Glomerular visceral epithelial cell (primary cell): ENCODE measurements at regions not wholly inside any gene's neighbourhood (a gene's known extent, or its start where the extent isn't known, plus 50 kb on each side); places are given as distances from the start of the nearest gene placed in this dataset.
A peak's percentile ranks its signal among the peaks of the same experiment; 100 is the strongest.
"Not testable (repeated sequence)": the region's sequence is repeated elsewhere in the genome, so short reads cannot be mapped to it uniquely, and the experiment has no call there.

Experiments used
- DNase-seq: peaks from one replicate; pipeline ENCODE4 v3.0.0-alpha.2; 2016; ENCODE audit errors: extremely low spot score

GRCh38 chr5:58357799-58358500 lies 101.9 kb downstream of the PLK2 start:
- no peak for DNase-seq

GRCh38 chr5:58357121-58357520 lies 102.8 kb downstream of the PLK2 start:
- no peak for DNase-seq

- no peak for DNase-seq
Observed at GRCh38 chr5:58356662-58357061, 103.2 kb downstream of the PLK2 start.

GRCh38 chr5:58354827-58355226 lies 105.1 kb downstream of the PLK2 start:
- DNase-seq, result no peak

GRCh38 chr5:58353992-58354391 lies 105.9 kb downstream of the PLK2 start:
- DNase-seq, result no peak

DNA sequence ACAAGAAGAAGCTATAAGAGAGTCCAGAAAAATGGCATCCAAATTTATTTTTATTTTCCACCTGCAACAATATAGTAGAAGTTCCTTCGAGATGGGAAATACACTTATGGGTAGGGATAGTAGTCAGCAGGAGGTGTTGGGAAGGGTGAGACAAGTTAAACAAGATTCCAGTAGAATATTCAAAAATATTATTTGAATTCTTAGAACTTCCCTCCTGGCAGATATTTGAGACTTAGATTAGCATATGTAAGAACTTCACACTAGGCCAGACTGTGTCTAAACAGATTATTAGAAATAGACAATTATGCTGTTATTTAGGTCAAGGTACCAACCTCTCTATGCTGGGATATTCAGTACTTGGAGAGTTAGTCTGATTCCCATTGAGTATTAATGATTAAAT lies 108.7 kb downstream of the PLK2 start:
- DNase-seq, result no peak

- DNase-seq, result no peak
Observed at GRCh38 chr5:58348996-58349728, 110.7 kb downstream of the PLK2 start.

GRCh38 chr5:58346041-58346440 lies 113.8 kb downstream of the PLK2 start:
- no peak for DNase-seq

DNA sequence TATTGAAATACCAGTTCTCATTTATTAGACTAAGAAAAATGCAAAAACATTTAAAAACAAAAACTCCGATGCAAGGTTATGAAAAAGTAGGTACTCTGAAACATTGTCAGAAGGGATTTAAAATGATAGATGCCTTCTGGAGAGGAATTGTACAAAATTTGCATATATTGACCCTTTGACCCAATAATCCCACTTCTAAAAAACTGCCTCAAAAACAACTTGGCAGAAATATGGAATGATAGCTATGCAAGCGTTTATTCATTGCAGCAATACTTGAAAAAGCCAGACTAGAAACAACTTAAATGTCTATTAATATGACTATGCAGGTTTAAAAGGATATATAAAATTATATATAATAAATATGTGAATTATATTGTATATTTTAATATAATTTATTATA lies 118.4 kb downstream of the PLK2 start:
- no peak for DNase-seq

GRCh38 chr5:58335518-58335917 lies 124.4 kb downstream of the PLK2 start:
- no peak for DNase-seq

DNA sequence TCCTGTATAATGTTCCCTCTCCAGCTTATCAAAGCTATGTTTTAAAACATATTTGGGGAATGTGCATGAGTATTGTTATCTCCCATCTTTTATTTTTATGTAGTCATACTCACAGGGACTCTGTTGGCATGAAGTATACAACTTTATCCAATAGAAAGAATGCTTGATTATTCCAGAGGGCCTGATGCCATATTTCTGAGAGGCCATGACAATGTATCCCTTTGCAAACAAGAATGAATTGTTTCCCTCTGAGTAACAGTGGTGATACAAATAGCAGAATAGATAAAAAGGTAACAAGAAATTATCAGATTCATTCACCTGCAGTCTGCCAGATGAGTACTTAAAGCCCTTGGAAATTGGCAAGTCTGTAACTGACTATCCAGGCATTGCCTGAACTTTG lies 125.9 kb downstream of the PLK2 start:
- no peak for DNase-seq

- no peak for DNase-seq
Observed at GRCh38 chr5:58330781-58331180, 129.1 kb downstream of the PLK2 start.

- DNase-seq, result no peak
Observed at GRCh38 chr5:58327289-58327688, 132.6 kb downstream of the PLK2 start.

DNA sequence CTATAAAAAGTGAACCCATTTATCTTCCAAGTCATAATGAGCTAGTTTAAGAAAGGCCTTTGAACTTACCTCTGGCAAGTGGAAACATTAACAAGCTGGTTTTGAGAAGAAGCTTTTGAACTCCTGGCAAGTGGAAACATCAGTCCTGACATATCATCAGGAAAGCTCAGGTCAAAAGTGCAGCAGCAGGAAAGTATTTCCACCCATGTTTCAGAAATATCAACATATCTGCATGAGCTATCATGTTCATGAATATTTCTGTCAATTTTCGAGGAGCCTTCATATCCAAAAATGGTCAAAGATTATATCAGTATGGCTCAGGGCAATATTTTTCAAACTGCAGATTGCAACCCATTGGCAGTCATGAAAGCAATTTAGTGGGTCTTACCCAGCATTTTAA lies 133.9 kb downstream of the PLK2 start:
- DNase-seq, result no peak

DNA sequence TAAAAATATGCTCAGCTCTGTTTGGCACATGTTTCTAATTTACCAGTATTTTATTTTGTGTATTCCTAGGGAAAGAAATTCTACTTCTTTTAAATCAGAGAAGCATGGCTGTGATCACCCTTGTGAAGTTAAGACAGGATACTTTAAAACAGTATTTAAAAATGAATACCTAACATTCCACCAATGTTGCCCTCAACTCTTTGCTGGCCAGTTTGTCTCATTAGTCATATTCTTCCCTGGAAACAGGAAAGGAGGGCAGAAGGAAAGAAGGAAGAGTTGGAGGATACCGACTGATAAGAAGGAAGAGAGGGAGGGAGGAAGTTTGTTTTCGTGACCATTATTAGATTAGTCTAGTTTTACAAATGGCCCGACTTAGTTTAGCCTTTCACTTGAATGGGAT lies 137.4 kb downstream of the PLK2 start:
- DNase-seq, result peak; percentile 44

DNA sequence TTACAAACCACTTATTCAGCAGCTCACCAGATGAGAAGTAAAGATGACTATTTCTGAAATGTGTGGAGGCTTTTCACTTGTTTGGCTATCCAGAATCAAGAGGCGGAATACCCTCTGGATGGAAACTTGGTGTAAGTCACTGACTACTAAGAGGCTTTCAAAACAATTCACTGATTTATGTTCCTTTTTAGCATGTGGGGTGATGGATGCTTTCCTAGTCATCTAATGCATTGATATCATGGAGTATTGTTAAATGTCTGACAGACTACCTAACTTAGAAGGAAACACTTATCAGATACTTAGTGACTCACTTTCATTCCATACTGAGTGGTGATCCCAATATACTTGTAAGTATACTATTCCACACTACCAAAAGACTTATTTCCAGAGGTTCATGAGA lies 141.4 kb downstream of the PLK2 start:
- DNase-seq, result no peak

GRCh38 chr5:58317808-58318207 lies 142.1 kb downstream of the PLK2 start:
- DNase-seq, result no peak

- no peak for DNase-seq
Observed at GRCh38 chr5:58317009-58317408, 142.9 kb downstream of the PLK2 start.

DNA sequence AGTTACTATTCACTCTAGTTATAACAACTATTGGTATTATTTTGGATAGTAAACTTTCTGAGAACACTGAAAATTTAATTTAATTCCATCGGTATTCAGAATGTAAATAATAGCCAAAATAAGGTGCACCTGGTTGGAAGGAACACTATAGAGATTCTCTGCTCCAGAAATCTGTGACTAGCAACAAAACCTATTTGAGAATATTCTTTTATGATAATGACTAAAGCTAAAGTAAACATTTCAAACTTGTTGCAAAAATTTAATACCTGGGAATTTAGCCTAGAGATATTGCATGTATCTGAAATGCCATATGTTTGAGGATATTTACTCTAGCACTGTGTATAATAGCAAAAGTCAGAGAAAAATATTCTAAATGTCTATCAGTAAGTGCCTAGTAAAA lies 144.1 kb downstream of the PLK2 start:
- no peak for DNase-seq

GRCh38 chr5:58314356-58315210 lies 145.3 kb downstream of the PLK2 start:
- DNase-seq, result no peak

- no peak for DNase-seq
Observed at GRCh38 chr5:58312299-58312698, 147.6 kb downstream of the PLK2 start.

GRCh38 chr5:58311526-58311925 lies 148.4 kb downstream of the PLK2 start:
- DNase-seq, result no peak

DNA sequence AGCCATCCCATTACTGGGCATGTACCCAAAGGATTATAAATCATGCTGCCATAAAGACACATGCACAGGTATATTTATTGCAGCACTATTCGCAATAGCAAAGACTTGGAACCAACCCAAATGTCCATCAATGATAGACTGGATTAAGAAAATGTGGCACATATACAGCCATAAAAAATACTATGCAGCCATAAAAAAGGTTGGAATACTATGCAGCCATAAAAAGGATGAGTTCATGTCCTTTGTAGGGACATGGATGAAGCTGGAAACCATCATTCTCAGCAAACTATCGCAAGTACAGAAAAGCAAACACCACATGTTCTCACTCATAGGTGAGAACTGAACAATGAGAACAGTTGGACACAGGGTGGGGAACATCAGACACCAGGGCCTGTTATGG lies 151.5 kb downstream of the PLK2 start:
- DNase-seq, result not testable (repeated sequence)
